GM12872 (cell line): ENCODE measurements at regions not wholly inside any gene's neighbourhood (a gene's known extent, or its start where the extent isn't known, plus 50 kb on each side); places are given as distances from the start of the nearest gene placed in this dataset.

Source experiments
- TF ChIP-seq, protein P1 (sequence below): IDR thresholded peaks from 3 replicates; pipeline ENCODE4 v1.5.1; 2011; ENCODE audit warnings: low read depth, mild to moderate bottlenecking, low read length, moderate library complexity; ENCODE audit not compliant: insufficient read depth

- TF ChIP-seq, protein P1, sequence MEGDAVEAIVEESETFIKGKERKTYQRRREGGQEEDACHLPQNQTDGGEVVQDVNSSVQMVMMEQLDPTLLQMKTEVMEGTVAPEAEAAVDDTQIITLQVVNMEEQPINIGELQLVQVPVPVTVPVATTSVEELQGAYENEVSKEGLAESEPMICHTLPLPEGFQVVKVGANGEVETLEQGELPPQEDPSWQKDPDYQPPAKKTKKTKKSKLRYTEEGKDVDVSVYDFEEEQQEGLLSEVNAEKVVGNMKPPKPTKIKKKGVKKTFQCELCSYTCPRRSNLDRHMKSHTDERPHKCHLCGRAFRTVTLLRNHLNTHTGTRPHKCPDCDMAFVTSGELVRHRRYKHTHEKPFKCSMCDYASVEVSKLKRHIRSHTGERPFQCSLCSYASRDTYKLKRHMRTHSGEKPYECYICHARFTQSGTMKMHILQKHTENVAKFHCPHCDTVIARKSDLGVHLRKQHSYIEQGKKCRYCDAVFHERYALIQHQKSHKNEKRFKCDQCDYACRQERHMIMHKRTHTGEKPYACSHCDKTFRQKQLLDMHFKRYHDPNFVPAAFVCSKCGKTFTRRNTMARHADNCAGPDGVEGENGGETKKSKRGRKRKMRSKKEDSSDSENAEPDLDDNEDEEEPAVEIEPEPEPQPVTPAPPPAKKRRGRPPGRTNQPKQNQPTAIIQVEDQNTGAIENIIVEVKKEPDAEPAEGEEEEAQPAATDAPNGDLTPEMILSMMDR = no peak
These were observed 131.9 kb upstream of the PRNP start for GRCh38 chr20:4554346-4554745.

DNA sequence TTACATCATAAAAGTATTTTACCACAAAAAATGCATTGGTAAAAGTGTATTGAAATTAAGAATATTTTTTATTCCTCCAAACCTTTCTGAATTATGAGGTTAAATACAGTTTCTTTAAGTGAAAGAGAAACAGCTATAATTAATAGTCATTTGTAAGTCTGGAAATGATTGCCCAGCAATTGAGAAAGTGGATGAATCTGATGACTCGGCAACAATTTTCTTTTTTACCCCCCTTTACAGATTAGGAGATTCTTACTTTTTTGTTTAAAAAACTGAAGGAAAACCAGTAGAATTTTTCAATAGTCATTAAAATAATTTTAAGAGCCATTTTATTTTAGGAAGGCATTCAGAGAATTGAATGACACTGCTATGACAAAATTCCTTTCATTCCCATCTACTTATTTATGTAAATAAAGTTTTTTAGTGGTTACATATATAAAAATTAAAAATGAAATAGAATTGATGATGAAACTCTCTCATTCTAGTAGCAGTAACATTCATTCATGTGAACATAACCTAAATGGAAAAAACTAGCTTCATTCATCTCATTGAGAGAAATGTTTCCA is 134.1 kb upstream of the PRNP start:
- TF ChIP-seq, protein P1 = no peak

- TF ChIP-seq, protein P1 = no peak
These were observed 135.5 kb upstream of the PRNP start for GRCh38 chr20:4550740-4551139.

- TF ChIP-seq, protein P1 = no peak
These were observed 136.5 kb upstream of the PRNP start for GRCh38 chr20:4549711-4550259.

DNA sequence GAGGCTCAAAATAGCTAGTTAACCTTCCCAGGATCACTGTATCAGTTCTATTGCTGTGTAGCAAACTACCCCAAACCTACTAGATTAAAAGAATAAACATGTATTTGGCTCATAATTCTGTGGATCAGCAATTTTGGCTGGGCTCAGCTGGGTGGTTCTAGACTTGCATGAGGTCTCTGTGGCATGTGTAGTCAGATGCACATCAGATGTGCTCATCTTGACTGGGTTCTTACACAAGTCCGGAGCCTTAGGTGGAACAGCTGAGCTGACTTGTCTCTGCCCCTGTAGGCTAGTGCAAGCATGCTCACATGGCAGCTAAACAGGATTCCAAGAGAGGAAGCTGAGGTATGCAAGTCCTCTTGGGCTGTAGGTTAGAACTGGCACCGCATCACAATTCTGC is 137.7 kb upstream of the PRNP start:
- TF ChIP-seq, protein P1 = no peak

DNA sequence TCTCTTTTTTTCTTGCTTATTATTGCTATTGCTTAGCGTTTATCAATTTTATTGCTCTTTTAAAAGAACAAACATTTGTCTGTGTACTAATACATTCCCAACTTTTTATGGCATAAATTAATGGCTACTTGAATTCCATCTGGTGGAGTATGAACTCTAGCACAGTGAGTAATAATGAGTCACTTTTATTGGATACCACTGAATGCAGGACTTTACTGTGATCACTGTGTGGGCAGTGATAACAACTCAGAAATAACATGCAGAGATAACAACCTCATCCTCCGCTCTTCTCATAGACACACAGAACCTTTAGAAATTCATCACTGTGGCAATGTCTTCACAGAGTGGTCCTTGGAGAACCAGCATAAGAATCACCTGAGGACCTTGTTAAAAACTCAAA is 139.5 kb upstream of the PRNP start:
- TF ChIP-seq, protein P1 = no peak

DNA sequence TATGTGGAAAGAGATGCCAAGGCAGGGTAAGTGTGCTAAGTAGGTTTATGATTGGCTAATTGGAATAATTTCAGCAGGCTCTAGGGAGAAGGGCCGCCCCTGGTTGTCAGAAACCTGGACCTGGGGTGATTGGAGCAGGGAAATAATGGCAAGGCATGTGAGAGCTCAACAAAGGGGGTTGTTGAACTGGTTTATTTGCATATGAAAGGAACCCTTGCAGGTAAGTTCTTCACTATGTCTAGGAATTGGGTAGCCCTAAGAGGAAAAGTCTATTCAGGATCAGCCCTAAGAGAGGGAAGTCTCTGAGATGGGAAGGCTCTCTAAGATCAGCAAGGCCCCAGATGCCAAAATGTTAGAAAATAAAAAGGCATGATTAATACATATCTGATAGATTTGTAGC is 139.9 kb upstream of the PRNP start:
- TF ChIP-seq, protein P1 = no peak

DNA sequence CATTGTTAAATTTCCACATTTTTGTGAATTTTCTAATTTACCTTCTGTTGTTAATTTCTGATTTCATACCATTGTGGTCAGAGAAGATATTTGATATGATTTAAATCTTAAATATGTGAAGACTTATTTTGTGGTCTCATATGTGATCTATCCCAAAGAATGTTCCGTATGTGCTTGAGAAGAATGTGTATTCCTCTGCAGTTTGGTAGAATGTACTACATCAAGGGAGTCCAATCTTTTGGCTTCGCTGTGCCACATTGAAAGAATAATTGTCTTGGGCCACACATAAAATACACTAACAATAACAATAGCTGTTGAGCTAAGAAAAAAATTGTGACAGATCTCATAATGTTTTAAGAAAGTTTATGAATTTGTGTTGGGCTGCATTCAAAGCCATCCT is 140.7 kb upstream of the PRNP start:
- TF ChIP-seq, protein P1 = no peak
